ENCODE measurements at regions not wholly inside any gene's neighbourhood (a gene's known extent, or its start where the extent isn't known, plus 50 kb on each side); places are given as distances from the start of the nearest gene placed in this dataset.

DNA sequence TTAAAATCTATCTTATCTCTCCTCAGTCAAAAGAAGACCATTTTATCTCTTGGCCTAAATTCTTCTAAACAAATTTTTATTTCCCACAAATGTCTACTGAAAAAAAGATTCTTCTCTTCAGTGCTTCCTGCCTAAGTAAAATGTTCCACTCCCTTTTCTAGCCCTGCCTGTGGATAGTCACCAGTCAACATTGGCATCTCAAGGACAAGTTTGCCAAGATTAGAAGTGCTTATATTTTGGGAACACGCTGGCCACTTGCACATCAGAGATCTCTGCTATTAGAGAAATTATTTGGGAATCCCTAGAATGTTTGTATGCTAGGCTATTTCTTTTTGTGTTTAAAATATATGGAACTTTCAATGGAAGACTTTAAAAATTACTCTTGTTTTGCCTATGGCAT is 758.2 kb upstream of the CDH7 start:
- no peak for DNase-seq (ENCODE audit: low spot score)

DNA sequence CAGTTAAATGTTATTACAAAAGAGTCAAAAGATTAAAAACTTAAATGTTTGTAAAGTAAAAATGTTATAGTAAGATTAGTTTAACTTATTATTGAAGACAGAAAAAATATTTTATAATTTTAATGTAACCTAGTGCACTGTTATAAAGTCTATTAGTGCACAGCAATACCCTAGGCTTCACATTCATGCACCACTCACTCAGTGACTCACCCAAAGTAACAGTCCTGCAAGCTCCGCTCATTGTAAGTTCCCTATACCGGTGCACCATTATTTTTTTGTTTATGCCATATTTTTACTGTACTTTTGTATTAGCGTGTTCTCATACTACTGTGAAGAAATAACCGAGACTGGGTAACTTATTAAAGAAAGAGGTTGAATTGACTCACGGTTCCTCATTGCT is 759.7 kb upstream of the CDH7 start:
- DNase-seq (ENCODE audit: low spot score): no peak

DNA sequence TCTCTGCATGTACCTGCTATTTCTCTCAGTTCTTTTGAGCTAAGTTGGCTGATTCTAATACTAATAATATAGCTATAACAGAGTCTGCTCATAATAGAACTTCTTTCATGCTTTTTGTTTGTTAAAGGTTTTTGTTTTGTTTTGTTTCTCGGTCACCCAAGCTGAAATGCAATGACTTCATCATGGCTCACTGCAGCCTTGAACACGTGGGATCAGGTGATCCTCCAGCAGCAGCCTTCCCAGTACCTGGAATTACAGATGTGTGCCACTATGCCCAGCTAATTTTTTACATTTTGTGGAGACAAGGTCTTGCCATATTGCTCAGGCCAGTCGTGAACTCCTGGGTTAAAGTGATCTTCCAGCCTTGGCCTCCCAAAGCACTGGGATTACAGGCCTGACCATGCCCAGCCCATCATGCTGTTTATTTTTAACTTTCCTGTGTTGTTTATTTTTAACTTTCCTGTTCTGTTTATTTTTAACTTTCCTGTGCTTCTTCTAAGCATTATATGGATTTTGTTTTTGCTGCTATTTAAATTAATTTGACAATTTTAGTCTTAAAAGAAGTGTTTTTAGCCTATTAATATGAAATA is 763.8 kb upstream of the CDH7 start:
- DNase-seq (ENCODE audit: low spot score): no peak

DNA sequence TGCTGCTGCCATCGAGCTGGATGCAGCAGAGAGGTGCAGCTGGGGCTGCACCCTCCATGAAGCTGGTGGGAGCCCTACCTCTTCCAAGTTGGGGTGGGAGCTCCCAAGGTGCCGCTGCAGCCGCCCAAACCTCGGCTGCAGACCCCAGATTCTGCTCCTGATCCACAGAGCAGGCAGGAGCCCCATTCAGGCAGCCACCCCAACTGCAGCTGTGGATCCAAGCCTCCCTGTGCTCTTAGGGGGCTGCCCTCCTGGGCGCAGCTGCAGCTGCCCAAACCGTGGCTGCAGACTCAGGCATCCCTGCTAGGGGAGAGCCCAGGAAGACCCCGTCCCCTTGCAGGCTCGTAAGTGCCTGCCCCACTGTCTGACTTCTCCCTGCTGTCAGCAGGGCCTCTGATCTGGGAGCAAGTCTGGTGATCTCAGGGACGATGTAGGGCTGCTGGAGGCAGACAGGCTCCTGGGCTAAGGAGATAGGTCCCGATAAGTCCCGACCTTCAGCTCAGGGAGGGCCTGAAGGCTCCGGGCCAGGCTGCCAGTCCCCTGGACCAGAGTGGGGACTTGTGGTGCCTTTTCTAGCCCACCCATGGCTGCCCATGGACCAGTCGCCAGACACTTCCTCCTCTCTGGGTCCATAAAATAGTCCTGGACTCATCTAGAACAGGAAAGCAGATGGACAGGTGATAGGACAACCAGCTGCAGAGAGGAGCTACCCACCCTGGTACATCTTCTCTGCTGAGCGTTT is 767.1 kb upstream of the CDH7 start:
- DNase-seq (ENCODE audit: low spot score): no peak

DNA sequence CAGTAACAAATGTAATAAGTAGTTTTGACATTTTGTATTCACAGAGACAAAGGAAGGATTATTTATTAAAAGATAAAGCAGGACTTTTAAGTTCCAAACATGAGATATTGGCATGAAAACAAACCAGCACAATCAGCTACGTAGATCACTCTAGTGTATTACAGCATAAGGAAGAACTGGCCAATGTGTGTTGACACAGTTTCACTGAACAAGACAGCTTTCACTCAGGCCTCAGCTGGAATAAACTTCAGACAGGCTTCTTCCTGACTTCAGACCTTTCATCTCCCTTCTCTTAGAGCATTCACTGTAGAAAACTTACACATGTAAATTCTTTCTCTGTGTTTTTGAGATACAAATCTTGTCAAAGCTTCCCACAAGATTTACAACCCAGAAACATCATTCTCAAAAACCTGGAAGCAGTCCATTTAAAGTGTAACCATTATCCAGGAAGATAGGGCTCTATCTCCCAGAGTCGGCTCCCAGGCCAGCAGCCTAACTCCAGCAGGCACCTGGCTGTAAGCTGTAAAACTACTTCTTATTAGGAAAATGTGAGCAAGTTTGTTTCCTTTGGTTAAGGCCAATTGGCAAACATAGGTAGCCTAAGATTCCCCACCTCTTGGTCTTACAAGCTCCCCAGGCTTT is 768.3 kb upstream of the CDH7 start:
- DNase-seq (ENCODE audit: low spot score): no peak

DNA sequence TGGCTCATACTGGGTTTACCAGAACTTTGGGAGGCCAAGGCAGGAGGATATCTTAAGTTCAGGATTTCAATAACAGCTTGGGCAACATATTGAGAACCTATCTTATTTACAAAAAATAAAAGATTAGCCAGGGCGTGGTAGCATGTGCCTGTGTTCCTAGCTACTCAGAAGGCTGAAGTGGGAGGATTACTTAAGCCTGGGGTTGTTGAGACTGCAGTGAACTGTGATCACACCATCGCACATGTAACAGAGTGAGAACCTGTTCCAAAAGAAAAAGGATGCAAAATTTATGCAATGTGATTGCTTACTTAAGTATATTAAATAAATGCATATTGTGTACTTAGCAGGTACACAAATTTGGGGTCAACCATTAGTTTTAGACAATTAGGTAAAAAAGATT is 768.9 kb upstream of the CDH7 start:
- no peak for DNase-seq (ENCODE audit: low spot score)

DNA sequence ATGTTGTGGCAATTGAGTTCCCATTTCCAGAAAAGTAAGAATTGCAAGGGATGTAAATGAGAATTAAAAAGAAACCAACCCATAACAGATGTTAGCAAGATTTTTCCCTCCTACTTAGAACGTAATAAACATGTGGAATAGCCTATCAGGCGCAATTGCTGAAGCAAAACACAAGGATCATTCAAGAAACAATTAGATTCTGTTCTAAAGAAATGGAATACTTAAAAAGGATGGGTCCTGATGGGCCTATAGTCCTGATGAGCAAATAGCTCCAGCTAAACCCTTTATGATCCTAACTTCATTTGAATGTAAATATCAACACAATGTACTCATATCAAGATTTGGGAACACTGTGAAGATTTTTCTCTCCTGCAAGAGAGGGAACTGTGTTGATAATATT is 771.0 kb upstream of the CDH7 start:
- DNase-seq (ENCODE audit: low spot score): no peak

DNA sequence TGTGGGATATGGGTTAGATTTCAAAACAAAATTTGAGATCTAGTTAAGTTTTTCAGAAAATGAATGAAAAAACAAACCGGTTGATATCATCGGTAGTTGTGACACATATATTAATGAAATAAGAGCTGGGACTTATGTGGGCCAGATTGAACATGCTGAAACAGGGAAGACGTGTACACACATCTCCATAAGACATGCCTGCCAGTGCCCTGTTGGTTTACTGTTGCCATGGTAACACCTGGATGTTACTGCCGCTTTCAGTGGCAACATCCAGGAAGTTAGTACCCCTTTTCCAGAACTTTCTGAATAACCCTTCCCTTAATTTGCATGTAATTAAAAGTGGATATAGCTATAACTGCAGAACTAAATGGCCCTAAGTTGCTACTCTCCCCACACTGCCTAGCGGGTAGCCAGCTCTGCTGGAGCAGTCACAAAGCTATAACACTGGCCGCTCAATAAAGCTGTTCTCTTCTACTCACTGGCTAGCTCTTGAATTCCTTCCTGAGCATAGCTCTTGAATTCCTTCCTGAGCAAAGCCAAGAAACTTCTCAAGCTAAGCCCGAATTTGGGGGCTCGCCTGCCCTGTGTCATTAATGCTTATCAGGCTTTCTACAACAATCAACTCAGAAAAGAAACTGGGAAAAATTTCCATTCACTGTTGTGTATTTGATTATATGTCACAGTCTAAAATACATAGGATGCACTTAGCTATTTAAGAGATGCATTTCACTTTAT is 776.3 kb upstream of the CDH7 start:
- DNase-seq (ENCODE audit: low spot score): peak; percentile 54

DNA sequence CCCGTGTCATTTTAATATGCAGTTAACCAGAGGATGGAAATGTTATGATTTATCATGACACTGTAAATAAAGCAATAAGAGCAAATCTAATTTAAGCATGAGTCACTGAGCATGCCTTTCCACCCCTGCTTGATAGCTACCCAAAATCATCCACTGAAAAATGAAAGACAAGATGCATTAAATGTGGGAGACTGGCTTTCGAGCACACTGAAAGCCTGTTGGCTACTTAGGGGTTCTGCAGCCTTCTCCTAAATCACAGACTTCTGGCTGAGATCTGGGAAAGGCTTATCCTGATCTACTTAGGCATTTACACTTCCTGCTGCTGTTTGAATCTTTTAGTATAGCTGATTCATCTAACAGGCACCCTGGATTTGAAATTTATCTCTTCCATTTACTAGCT is 778.3 kb upstream of the CDH7 start:
- no peak for DNase-seq (ENCODE audit: low spot score)

DNA sequence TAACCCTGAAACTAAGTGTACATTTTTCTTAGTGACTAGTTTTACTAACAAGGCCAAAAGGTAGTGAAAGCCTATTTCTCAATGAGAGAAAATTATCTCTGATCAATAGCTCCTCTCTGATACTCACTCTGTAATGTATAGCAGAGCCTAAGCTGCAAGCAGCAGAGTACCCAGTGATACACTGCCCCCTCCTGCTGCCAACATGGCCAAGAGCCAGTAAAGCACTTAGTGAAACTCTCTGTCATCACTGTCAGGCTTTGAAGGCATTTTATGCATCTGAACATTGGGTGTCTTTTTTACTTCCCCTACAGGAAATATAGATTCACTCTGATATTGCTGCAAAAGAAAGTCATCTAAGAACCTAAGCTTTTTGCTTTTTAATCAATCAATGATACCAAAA is 784.1 kb upstream of the CDH7 start:
- no peak for DNase-seq (ENCODE audit: low spot score)

DNA sequence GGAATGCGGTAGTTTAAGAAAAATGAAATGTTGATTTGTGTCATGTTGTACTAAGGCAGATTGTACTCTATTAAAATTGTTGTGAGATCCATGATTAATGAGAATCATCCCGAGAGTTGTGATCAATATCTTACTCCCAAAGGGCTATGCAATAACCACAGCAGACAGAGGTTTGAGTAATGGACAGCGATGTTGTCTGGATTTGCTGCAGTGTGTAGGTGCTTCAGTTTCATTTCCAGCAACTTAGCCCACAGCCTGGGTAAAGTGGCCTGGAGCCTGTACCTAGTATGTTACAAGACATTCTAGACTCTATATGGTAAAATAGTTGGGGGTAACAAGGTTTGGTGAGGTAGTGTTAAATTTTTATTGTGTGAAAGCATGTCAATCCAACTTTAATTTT is 794.3 kb upstream of the CDH7 start:
- no peak for DNase-seq (ENCODE audit: low spot score)

DNA sequence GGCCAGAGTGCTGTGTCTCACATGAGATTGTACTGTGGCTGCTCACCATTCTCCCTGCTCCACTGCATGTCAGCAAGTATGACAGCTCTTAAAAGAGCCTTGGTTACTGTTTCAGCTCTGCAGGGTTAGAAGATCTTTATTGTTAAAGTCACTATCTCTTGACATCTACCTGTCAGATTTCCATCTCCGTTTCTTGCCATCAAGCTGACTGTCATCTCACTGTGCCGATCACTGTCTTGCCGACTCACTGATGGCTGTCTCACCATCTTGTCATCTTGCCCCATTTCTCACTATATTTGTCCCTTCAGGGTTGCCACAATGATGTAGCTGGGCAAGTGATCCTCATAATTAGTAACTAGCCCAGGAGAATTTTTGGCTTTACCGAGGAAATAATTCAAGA is 800.9 kb upstream of the CDH7 start:
- DNase-seq (ENCODE audit: low spot score): no peak

DNA sequence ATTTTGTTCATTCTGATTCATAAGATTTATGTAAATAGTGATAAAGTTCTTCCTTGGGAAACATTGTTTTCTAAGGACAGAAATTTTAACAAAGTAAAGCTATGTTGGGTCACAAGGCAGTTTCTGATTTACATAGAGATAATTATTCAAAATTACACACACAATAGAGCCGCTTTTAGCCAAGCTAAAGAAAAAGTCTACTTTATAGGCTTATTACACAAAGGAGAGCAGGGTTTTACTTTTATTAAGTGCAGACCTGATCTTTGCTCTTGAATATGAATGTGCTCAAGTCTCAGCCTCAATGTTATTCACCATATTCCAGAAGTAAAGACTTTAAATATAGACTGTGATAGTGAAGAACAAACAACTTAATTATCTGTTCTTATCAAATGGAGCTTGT is 787.8 kb upstream of the LINC00305 start:
- no peak for DNase-seq (ENCODE audit: low spot score)

DNA sequence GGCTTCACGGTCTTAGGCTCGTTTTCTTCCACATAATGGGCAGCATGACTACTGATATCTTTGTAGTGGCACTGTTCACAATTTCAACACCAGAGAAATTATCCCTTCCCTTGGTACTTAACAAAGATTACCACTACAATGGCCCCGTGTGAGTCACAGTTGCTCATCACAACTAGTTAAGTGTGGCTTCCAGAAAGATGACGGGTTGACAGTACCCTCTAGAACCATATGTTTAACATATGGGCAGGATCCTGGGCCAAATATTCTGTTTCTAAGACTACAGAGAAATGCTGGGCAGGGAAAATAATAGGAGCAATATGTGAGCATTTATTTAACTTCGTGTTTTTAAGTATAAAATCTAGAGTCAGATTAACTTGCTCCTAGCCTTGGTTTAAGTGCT is 780.1 kb upstream of the LINC00305 start:
- no peak for DNase-seq (ENCODE audit: low spot score)

DNA sequence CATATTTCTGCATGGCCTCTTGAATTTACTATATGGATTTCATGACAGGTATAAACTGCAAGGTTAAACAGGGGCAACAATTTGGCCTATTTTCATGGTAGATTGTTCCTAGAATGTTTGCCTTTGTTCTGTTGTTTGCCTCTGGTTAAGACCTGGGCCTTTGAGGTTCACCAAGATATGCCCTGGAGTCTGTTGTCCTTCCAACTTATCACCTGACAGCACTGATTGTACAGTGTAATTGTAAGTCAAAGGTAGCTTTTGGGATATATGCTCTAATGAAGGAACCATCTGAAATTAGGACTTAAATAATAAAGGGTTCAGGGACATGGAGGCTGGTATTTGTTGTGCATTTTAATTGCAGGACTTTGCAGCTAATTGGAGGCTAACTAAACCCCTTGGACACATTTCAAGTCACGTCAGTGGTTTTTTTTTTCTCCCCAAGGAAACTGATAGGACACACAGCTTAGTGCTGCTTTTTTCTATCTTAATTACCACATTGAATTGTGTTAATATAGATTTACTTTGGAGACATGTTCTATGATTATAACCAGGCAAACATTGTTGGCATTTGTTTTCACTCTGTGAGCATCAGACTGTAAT is 771.2 kb upstream of the LINC00305 start:
- DNase-seq (ENCODE audit: low spot score): no peak

DNA sequence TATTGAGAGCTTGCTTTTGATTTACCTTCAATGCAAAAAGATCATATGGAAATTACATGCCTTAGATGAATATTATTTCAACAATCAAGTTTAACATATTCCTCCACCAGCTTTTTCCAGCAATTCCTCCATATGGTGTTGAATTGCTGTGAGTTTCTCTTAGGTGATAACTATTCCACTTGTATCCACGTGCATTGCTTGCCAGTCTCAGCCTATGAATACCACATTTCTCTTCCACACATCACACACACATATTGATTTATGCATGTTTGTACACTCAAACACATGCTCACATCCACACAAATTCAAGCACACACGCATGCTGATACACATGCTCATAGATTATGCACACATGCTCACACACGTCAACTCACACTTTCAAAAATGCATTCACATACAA is 770.0 kb upstream of the LINC00305 start:
- DNase-seq (ENCODE audit: low spot score): no peak

DNA sequence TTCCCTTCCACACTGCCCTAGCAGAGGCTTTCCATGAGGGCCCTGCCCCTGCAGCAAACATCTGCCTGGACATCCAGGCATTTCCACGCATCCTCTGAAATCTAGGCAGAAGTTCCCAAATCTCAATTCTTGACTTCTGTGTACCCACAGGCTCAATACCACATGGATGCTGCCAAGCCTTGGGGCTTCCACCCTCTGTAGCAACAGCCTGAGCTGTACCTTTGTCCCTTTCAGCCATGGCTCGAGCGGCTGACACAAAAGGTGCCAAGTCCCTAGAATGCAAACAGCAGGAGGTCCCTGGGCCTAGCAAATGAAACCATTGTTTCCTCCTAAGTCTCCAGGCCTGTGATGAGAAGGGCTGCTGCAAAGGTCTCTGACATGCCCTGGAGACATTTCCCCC is 744.5 kb upstream of the LINC00305 start:
- no peak for DNase-seq (ENCODE audit: low spot score)

DNA sequence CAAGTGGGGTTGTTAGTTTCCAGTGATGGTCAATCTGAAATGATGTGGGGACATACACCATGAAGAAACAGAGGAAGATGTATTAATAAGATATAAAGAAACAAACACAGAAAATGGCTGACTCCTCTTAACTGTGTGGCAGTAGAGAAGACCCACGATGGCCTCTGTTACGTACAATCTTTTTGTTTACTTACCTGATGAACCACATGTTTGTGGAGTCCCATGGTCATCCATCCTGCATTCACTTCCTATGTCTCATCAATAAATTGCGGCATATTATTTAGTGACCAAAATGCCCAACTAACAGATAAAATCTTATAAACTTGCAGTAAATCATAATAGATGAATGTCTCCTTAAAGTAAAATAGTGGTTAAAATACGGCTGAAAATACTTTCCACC is 740.1 kb upstream of the LINC00305 start:
- DNase-seq (ENCODE audit: low spot score): no peak

DNA sequence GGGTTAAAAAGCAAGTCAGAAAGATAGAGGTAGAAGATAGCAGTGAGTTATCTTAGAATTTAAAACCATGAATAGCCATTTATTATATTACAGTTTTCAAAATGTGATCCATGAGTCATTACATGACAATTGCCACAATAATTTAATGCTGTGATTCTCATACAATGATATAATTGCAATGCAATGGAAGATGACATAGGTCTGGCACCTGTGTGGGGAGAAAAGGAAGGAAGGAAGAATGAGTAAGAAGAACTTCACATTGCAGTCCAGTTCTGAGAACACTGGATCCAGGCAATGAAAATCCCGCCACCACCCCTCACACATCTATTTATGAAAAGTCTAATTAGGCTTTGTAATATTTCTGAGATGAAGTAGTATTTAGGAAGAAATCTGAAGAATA is 738.1 kb upstream of the LINC00305 start:
- no peak for DNase-seq (ENCODE audit: low spot score)

DNA sequence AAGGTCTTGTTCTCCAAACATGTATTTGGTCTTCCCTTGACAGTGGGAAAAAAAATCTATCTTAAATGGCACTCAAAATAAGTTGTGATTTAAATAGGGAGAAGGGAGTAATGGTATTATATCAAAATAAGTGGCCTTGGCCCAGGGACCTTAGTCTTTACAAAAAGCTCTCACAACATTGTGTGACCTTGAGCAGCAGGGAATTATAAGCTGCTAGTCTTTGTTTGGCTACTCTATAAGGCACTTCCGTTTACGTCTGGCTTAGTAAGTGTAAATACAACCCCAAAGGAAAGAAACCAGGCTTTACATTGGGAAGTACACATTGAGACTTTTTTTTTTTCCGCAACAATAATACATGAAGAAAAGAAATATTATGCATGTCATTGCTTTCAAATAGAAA is 734.0 kb upstream of the LINC00305 start:
- no peak for DNase-seq (ENCODE audit: low spot score)

DNA sequence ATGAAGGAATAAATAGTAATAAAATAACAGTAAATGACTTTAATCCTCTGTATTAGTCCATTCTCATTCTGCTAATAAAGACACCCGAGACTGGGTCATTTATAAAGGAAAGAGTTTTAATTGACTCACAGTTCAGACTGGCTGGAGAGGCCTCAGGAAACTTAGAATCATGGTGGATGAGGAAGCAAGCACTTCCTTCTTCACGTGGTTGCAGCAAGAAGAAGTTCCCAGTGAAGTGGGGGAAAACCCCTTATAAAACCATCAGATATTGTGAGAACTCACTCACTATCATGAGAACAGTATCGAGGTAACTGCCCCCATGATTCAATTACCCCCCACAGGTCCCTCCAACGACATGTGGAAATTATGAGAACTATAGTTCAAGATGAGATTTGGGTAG is 727.9 kb upstream of the LINC00305 start:
- no peak for DNase-seq (ENCODE audit: low spot score)

DNA sequence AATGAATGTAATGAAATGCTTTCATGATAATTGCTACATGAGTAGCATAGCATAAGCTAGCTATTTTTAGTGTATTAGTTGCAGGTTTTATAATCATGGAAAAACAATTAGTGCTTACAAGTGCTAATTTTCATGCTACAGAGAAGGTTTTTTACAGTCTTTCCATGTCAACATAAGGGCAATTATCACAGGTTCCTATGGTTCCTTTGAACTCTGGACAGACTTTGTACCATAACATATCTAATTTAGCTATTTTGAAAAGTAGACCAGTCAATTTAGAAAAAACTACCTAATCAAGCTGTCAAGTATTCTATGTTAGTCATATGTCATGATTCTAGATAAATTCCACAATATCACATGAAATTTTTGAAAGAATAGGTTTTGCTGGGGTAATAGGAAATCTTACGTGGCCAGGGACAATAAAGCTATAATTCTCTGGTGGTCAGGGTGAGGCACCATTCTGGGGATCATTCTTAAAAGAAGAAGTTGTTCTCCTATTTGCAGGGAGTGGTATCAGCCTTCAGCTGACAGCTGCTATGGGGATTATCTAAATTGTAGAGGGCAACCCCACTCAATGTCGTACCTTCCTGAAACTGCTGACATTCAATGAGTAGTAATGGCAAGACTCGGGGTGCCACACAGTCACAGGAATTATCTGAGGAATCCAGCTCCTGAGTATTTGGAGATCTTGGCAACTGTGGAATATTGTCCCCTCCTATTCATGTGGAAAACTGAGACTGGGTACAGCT is 724.0 kb upstream of the LINC00305 start:
- DNase-seq (ENCODE audit: low spot score): no peak
